ENCODE measurements at regions not wholly inside any gene's neighbourhood (a gene's known extent, or its start where the extent isn't known, plus 50 kb on each side); places are given as distances from the start of the nearest gene placed in this dataset.

- no peak for TF ChIP-seq ZNF567 (CRISPR knock-in tag; IDR thresholded peaks at IDR 0.05; ENCODE audit: borderline replicate concordance)
- no peak for TF ChIP-seq NBN (conservative IDR thresholded peaks at IDR 0.05)
- no peak for TF ChIP-seq SIN3A (IDR thresholded peaks at IDR 0.05; ENCODE audit: borderline replicate concordance, low read depth, low read length)
- no peak for TF ChIP-seq ZNF414 (CRISPR knock-in tag; IDR thresholded peaks at IDR 0.05)
- TF ChIP-seq PAWR (CRISPR knock-in tag; IDR thresholded peaks at IDR 0.05; ENCODE audit: borderline replicate concordance), result no peak
- no peak for TF ChIP-seq POLR2AphosphoS2 (IDR thresholded peaks at IDR 0.05; ENCODE audit: low read depth, low read length)
- no peak for TF ChIP-seq GMEB1 (CRISPR knock-in tag; IDR thresholded peaks at IDR 0.05; ENCODE audit: borderline replicate concordance)
- TF ChIP-seq ZFP62 (CRISPR knock-in tag; IDR thresholded peaks at IDR 0.05), result no peak
- no peak for TF ChIP-seq ZNF790 (CRISPR knock-in tag; IDR thresholded peaks at IDR 0.05; ENCODE audit: borderline replicate concordance)
- TF ChIP-seq ZNF724P (CRISPR knock-in tag; IDR thresholded peaks at IDR 0.05; ENCODE audit: borderline replicate concordance), result no peak
- no peak for TF ChIP-seq MLX (CRISPR knock-in tag; IDR thresholded peaks at IDR 0.05)
- TF ChIP-seq JUN (CRISPR knock-in tag; IDR thresholded peaks at IDR 0.05), result no peak
Observed at GRCh38 chr11:35888961-35889360, 54.9 kb upstream of the LDLRAD3 start.
